Activated T-cell treated with anti-CD3 and anti-CD28 coated beads, Interleukin-2, amount 50 U/mL, for 72 hours (primary cell): ENCODE measurements at regions not wholly inside any gene's neighbourhood (a gene's known extent, or its start where the extent isn't known, plus 50 kb on each side); places are given as distances from the start of the nearest gene placed in this dataset.

Experiments used
- ATAC-seq, 2 donors: fragments of 150-1000 bp; cut with Tn5 transposase; replicated peaks in 1 of 2; 2 replicates each; pipeline ENCODE4 v1.10.0; 2021; ENCODE audit warnings: moderate library complexity in 2 of 2, mild to moderate bottlenecking in 1 of 2
- DNase-seq, 2 donors: peaks; one replicate each; pipeline ENCODE4 v3.0.0; 2021 to 2022; ENCODE audit warnings: mixed read lengths in 1 of 2
- H3K27ac Mint-ChIP-seq: one replicate; pipeline ENCODE4 v1.8.0; 2022; ENCODE audit warnings: mild to moderate bottlenecking, moderate library complexity, mixed read lengths
- H3K27me3 Mint-ChIP-seq: one replicate; pipeline ENCODE4 v1.8.0; 2022; ENCODE audit warnings: low read depth, mixed read lengths
- H3K36me3 Mint-ChIP-seq, 2 donors: one replicate each; pipeline ENCODE4 v1.8.0; 2022; ENCODE audit warnings: mixed read lengths in 2 of 2, mild to moderate bottlenecking in 1 of 2; ENCODE audit not compliant: insufficient read depth in 2 of 2
- H3K4me1 Mint-ChIP-seq: one replicate; pipeline ENCODE4 v1.8.0; 2022; ENCODE audit warnings: low read depth, mixed read lengths
- H3K4me3 Mint-ChIP-seq, 2 donors: one replicate each; pipeline ENCODE4 v1.8.0; 2022; ENCODE audit warnings: mild to moderate bottlenecking in 2 of 2, mixed read lengths in 2 of 2, moderate library complexity in 2 of 2
- H3K9me3 Mint-ChIP-seq, 2 donors: one replicate each; pipeline ENCODE4 v1.8.0; 2022; ENCODE audit warnings: mixed read lengths in 2 of 2

DNA sequence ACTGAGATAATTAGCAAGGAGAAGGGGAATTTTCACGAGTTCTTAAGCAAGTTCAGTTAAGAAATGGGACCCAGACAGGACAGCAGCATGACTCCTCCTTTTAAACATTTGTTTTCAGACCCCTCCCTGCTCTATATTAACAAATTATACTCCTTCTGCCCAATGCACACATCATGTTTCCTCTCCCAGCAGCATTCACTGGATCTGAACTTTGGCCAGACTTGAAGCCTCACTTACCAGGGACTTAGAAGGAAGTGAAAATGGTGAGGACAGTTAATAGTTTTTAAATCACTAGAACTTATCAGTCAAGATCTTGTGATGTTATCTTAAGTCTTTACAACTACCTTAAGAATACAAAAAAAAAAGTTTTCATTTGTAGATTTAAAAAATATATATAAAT, 1174.7 kb upstream of the MAP3K7 start:
- Mint-ChIP-seq H3K4me3 (no peak overlapping the region), H3K4me1 (no peaks in the 10 kb centered on the region), H3K36me3 (no peaks in the 10 kb centered on the region), H3K27me3 (no peaks in the 10 kb centered on the region), H3K9me3 (peaks cover 2 to 3% of the 10 kb centered on the region in 2 donors), H3K27ac (no peak overlapping the region)
- DNase-seq (no peak), ATAC-seq (no peak)

DNA sequence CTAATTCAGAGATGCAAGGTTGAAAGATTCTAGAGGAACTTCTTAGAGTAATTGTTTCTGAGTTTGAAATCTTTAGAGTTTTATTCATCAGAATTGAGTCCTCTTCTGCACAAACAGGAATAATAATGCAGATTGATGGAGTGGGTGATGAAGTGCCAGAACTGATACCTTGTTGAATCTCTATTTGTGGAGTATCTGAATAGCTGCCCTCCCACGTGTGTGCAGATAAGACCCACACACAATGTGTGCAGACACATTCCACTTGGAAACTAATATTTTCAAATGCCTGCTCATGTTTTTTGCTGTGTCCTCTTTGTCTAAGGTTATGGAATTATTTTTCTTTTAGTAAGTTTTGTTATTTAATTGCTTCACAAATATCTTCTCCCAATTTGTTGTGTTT, 1167.8 kb upstream of the MAP3K7 start:
- Mint-ChIP-seq H3K36me3 (no peaks in the 10 kb centered on the region), H3K27ac (no peak overlapping the region), H3K4me3 (no peak overlapping the region), H3K9me3 (peaks cover 2 to 3% of the 10 kb centered on the region in 2 donors), H3K27me3 (no peaks in the 10 kb centered on the region), H3K4me1 (no peaks in the 10 kb centered on the region)
- DNase-seq, result no peak
- no peak for ATAC-seq

DNA sequence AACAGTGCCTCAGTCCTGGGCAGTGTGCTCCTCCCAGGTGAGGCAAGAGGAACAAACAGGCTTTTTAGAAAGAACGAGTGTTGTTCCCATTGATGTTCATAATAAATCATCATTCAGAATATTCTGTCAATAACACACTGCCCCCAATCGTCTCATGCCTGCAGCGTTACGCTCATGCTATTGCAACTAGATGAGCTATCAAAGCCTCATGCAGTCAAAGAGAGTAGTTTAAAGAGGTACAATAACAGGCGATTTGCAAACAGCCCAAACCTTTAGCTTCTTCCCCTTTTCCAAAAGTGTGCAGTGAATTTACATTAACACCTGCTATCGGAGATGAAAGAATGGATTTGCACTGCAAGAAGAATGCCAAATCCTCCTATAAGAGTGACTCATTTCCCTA, 1164.7 kb upstream of the MAP3K7 start:
- Mint-ChIP-seq H3K4me1 (no peaks in the 10 kb centered on the region), H3K27ac (no peak overlapping the region), H3K4me3 (no peak overlapping the region), H3K36me3 (no peaks in the 10 kb centered on the region), H3K27me3 (no peaks in the 10 kb centered on the region), H3K9me3 (no peaks in the 10 kb centered on the region)
- DNase-seq (no peak), ATAC-seq (no peak)

GRCh38 chr6:91744566-91744965, 1157.7 kb upstream of the MAP3K7 start:
- ATAC-seq, result no peak
- Mint-ChIP-seq H3K4me3 (no peak overlapping the region), H3K4me1 (no peaks in the 10 kb centered on the region), H3K27me3 (no peaks in the 10 kb centered on the region), H3K27ac (no peak overlapping the region), H3K36me3 (no peaks in the 10 kb centered on the region), H3K9me3 (no peaks in the 10 kb centered on the region)
- DNase-seq, result no peak

DNA sequence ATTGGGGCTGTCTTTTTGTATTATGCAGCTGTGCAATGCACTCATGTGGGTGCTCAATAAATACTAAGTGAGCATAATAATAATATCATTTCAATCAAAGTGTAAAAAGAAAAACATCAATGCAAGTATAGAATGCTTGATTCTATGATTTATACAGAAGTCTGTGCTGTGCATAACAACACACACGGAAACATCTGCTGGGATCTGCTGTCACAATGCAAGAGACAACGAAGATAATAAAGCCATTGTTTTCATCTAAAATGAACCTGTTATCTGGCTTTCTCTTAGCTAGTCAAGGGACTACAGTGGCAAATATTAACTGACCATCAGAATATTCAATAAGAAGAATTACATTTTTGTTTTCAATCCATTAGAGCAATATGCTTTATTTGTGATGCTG, 1156.9 kb upstream of the MAP3K7 start:
- no peak for ATAC-seq

DNA sequence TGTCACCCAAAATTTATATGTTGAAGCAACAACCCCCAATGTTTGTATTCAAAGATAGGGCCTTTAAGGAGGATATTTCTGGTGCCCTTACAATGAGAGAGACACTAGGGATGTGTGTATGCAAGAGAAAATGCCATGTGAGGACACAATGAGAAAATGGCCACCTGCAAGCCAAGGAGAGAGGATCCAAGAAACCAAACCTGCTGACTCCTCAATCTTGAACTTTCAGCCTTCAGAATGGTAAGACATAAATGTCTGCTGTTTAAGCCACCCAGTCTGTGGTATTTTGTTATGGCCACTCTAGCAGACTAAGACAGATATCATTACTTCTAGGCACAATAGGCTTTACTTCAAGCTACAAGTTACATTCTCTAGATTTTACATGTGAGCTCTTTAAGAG, 1145.1 kb upstream of the MAP3K7 start:
- Mint-ChIP-seq H3K4me1 (no peaks in the 10 kb centered on the region), H3K27me3 (no peaks in the 10 kb centered on the region), H3K9me3 (peaks cover 8 to 14% of the 10 kb centered on the region in 2 donors), H3K27ac (no peak overlapping the region), H3K4me3 (no peak overlapping the region), H3K36me3 (peaks cover 0 to 2% of the 10 kb centered on the region in 2 donors)
- ATAC-seq (no peak), DNase-seq (no peak)

More for the DNA sequence above, 1156.9 kb upstream of the MAP3K7 start:
- no peak overlapping the region for H3K4me3 Mint-ChIP-seq
- no peak for DNase-seq
- no peaks in the 10 kb centered on the region for H3K27me3 Mint-ChIP-seq
- H3K36me3 Mint-ChIP-seq, result no peaks in the 10 kb centered on the region
- no peaks in the 10 kb centered on the region for H3K4me1 Mint-ChIP-seq
- H3K27ac Mint-ChIP-seq, result no peak overlapping the region
- H3K9me3 Mint-ChIP-seq, result no peaks in the 10 kb centered on the region

- ATAC-seq (no peak), DNase-seq (no peak)
- Mint-ChIP-seq H3K4me3 (no peak overlapping the region), H3K27ac (no peak overlapping the region), H3K27me3 (no peaks in the 10 kb centered on the region), H3K36me3 (peaks cover 0 to 2% of the 10 kb centered on the region in 2 donors), H3K9me3 (peaks cover 8 to 11% of the 10 kb centered on the region in 2 donors), H3K4me1 (no peaks in the 10 kb centered on the region)
Measured at GRCh38 chr6:91730710-91731109, 1143.8 kb upstream of the MAP3K7 start.

DNA sequence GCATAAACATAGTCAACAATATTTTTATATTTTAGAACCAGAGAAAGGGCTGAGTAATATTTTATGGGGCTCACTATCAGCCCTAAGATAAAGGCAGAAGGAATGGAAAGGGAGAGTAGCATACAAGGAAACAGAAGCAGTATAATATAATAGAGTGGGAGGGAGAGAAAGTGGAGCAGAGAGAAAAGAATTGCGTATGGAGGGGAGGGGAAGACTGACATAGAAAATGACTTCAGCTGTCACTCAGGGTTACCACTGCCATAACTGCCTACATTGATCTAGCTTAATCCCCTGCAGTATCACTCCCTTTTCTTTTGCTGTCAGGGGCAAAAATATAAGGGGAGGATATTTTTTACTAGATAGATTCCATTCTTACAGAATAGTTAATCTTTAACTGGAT, 1133.5 kb upstream of the MAP3K7 start:
- ATAC-seq, result no peak

DNA sequence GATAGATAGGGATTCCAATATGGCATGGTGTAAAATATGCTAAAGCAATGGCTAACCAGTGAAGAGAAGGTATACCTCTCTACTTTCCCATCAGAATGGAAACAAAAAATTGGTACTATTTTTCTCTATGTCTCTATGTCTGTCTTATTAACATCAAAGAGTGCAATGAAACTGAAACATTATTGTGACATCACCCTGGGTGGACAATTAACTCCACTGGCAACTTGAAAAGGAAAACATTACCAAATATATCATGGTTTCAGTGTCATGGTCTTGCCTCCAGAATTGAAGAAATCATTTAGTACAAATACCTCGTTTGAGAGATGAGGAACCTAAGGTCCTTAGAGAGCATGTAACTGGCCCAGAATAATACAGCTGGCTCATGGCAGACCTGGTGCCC, 1132.5 kb upstream of the MAP3K7 start:
- H3K4me3 Mint-ChIP-seq, result no peak overlapping the region
- no peaks in the 10 kb centered on the region for H3K27me3 Mint-ChIP-seq
- H3K9me3 Mint-ChIP-seq, result peaks cover 4 to 6% of the 10 kb centered on the region in 2 donors
- no peaks in the 10 kb centered on the region for H3K36me3 Mint-ChIP-seq
- H3K27ac Mint-ChIP-seq, result no peak overlapping the region
- H3K4me1 Mint-ChIP-seq, result no peaks in the 10 kb centered on the region
- ATAC-seq (no peak), DNase-seq (no peak)

More for the DNA sequence above, 1133.5 kb upstream of the MAP3K7 start:
- Mint-ChIP-seq H3K4me3 (no peak overlapping the region), H3K36me3 (no peaks in the 10 kb centered on the region), H3K9me3 (peaks cover 4 to 8% of the 10 kb centered on the region in 2 donors), H3K4me1 (no peaks in the 10 kb centered on the region), H3K27me3 (no peaks in the 10 kb centered on the region), H3K27ac (no peak overlapping the region)
- no peak for DNase-seq

GRCh38 chr6:91718198-91718597, 1131.3 kb upstream of the MAP3K7 start:
- Mint-ChIP-seq H3K27ac (no peak overlapping the region), H3K4me3 (no peak overlapping the region), H3K36me3 (no peaks in the 10 kb centered on the region), H3K9me3 (peaks cover 2 to 3% of the 10 kb centered on the region in 2 donors), H3K4me1 (no peaks in the 10 kb centered on the region), H3K27me3 (no peaks in the 10 kb centered on the region)
- ATAC-seq (no peak), DNase-seq (no peak)

DNA sequence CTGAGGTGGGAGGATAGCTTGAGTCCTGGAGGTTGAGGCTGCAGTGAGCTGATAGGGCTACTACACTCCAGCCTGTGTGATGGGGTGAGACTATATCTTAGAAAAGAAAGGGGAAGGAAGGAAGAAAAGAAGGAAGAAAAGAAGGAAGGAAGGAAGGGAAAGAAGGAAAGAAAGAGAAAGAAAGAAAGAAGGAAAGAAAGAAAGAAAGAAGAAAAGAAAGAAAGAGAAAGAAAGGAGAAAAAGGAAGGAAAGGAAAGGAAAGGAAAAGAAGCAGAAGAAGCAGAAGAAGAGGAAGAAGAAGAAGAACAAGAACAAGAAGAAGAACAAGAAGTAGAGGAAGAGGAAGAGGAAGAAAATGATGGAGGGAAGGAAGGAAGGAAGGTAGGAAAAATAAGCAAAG, 1130.2 kb upstream of the MAP3K7 start:
- DNase-seq (no peak), ATAC-seq (no peak)
- Mint-ChIP-seq H3K36me3 (no peaks in the 10 kb centered on the region), H3K27ac (no peak overlapping the region), H3K27me3 (no peaks in the 10 kb centered on the region), H3K4me1 (no peaks in the 10 kb centered on the region), H3K9me3 (peaks cover 2 to 8% of the 10 kb centered on the region in 2 donors), H3K4me3 (no peak overlapping the region)

GRCh38 chr6:91716361-91716760, 1129.5 kb upstream of the MAP3K7 start:
- Mint-ChIP-seq H3K27me3 (no peaks in the 10 kb centered on the region), H3K27ac (no peak overlapping the region), H3K9me3 (peaks cover 2 to 8% of the 10 kb centered on the region in 2 donors), H3K4me3 (no peak overlapping the region), H3K4me1 (no peaks in the 10 kb centered on the region), H3K36me3 (no peaks in the 10 kb centered on the region)
- DNase-seq (no peak), ATAC-seq (no peak)

DNA sequence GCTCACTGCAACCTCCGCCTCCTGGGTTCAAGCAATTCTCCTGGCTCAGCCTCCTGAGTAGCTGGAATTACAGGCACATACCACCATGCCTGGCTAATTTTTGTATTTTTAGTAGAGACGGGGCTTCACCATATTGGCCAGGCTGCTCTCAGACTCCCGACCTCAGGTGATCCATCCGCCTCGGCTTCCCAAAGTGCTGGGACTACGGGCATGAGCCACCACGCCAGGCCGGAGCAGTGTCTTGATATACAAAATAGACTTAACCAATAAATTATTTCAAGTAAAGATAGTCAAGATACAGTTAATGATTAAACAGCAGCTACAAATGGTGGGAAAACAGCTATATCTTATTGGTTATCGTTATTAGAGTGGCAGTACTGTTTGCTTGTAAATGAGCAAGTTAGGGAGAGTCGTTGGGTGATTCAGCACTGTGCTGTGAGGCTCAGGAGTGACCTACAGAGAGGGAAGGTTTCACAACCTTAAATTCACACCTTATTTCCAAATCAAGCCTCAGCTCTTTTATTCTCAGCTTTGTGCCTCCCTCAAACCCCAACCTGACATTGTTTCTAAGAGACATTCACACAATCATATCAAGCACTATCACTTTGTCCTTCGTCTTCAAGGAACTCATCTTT, 1128.4 kb upstream of the MAP3K7 start:
- Mint-ChIP-seq H3K4me3 (no peak overlapping the region), H3K4me1 (no peaks in the 10 kb centered on the region), H3K9me3 (peaks cover 2 to 8% of the 10 kb centered on the region in 2 donors), H3K27ac (no peak overlapping the region), H3K36me3 (no peaks in the 10 kb centered on the region), H3K27me3 (no peaks in the 10 kb centered on the region)
- no peak for DNase-seq
- ATAC-seq, result no peak

DNA sequence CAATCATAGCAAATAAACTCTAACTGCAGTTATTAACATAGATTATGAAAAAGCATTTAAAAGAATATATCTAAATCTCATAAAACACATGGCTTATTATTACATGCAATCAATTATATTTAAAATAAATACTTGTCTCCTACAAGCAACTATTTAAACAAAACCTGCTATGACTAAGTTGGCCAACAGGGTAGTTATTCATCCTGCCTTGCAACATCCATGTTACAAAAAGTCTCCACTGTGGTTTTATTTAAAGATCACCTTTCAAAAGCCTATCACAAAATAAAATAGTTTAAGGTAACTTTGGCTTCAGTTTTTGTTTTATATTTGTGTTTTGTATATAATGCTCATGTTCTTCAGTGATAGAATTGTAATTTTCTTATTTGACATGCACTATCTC, 1127.0 kb upstream of the MAP3K7 start:
- ATAC-seq (no peak), DNase-seq (no peak)
- Mint-ChIP-seq H3K4me1 (no peaks in the 10 kb centered on the region), H3K27me3 (no peaks in the 10 kb centered on the region), H3K9me3 (peaks cover 2 to 8% of the 10 kb centered on the region in 2 donors), H3K27ac (no peak overlapping the region), H3K36me3 (no peaks in the 10 kb centered on the region), H3K4me3 (no peak overlapping the region)
